ENCODE measurements at regions not wholly inside any gene's neighbourhood (a gene's known extent, or its start where the extent isn't known, plus 50 kb on each side); places are given as distances from the start of the nearest gene placed in this dataset.

DNA sequence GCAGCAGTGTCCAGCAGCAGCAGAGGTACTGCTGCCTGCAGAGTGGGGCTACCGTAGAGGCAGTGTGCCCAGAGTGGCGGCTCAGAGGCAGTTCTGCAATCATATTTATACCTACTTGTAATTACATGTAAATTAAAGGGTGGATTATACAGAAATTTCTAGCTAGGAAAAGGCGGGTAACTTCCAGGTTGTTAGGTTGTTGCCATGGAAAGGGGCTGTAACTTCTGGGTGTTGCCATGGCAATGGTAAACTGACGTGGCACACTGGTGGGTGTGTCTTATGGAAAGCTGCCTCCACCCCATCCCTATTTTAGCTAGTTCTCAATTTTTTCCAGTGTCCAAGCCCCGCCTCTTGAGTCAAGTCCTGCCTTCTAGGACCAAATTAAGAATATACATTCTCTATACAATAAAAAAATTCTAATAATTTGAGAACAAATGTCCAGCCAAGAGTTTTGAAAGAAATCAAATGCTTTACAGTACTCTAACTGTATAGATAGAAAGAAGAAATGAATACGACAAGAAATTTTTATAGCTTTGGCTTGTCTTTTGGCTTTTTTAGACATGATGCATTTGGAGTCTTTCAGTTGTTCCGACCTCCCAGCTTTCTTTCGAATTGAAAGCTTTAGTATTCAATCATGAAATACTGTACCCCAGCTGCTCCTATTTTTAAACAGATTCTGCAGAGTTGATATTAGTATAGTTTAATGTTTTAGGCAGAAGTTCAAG lies 816.6 kb downstream of the DIAPH3 start:
- no peak for DNase-seq (ENCODE audit: low spot score)

GRCh38 chr13:59348617-59349016 lies 815.1 kb downstream of the DIAPH3 start:
- DNase-seq (ENCODE audit: low spot score), result no peak

- peak; percentile 24 for DNase-seq (ENCODE audit: low spot score)
These were observed 811.1 kb downstream of the DIAPH3 start for GRCh38 chr13:59352600-59352999.

GRCh38 chr13:59354665-59355369 lies 808.9 kb downstream of the DIAPH3 start:
- DNase-seq (ENCODE audit: low spot score), result peak; percentile 60

- no peak for DNase-seq (ENCODE audit: low spot score)
These were observed 807.1 kb downstream of the DIAPH3 start for GRCh38 chr13:59356607-59357006.

DNA sequence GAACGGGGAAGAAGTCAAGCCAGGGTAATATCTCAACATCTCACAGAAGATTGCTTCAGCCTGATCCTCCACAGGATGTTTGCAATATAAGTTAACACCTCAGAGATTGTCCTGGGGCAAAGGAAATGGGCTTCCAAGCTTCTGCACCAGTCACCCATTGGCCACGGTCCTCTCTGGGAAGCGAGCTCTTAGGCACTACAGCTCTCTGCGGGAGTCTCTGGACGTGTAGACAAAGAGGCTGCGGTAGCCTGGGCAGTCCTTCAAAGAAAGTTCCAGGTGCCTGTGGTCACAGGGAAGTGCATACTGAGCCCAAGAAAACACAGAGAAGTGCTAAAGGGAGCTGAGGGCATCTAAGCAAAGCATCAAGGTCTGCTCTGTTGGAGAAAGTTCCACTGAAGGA lies 805.7 kb downstream of the DIAPH3 start:
- no peak for DNase-seq (ENCODE audit: low spot score)

DNA sequence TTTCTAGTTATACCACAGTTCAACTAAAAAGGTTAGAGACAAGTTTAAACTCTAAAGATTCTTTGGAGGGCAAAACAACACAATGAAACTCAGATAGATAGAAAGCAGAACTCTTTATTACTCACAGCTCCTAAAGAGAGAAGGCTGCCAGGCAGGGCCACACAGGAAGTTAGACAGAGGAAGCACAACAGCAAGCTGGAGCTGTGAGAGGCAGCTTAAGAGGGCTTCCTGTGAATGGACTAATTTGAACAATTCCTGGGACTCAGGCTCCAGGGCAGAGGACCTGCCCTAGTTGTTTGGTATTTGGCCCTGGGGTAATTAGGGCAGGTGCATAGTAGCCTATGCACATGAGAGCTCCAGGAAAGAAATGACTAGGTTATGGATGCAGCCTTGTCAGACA lies 803.6 kb downstream of the DIAPH3 start:
- no peak for DNase-seq (ENCODE audit: low spot score)

DNA sequence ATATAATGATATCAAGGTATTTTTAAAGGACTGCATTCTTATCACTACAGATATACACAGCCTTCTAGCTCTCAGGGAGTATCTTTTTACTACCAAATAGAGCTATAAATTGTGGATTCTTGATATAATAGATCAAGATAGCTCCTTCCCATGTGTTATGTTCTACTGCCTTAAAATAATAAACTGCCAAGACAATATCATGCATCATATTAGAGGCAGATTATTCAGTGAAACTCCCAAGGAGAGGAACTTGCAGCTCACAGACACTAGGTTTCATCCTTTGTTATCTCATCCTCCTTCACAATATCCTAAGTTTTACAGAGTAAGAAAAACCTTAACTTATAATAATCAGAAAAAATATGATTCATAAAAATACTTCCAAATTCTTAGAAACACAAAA lies 802.8 kb downstream of the DIAPH3 start:
- no peak for DNase-seq (ENCODE audit: low spot score)

GRCh38 chr13:59363313-59363712 lies 800.4 kb downstream of the DIAPH3 start:
- DNase-seq (ENCODE audit: low spot score), result no peak

DNA sequence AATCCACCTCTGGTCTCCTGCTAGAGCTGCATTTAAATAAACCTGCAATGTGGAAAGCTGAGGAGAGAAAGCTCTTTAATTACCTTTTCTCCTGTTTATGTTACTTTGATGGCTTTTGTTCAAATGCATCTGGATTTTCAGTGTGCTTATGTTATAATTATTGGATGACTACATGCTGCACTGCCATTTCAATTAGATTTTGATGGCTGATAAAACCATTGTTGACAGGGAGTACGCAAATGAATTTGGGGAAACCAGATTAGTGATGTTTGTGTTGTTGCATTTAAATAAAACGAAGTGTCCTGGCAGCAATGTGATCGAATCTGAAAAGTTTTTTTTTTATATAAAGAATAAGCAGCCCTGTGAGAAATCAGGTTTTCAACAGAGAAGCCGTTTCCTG lies 799.8 kb downstream of the DIAPH3 start:
- DNase-seq (ENCODE audit: low spot score), result no peak

GRCh38 chr13:59364641-59365085 lies 799.1 kb downstream of the DIAPH3 start:
- no peak for DNase-seq (ENCODE audit: low spot score)

DNA sequence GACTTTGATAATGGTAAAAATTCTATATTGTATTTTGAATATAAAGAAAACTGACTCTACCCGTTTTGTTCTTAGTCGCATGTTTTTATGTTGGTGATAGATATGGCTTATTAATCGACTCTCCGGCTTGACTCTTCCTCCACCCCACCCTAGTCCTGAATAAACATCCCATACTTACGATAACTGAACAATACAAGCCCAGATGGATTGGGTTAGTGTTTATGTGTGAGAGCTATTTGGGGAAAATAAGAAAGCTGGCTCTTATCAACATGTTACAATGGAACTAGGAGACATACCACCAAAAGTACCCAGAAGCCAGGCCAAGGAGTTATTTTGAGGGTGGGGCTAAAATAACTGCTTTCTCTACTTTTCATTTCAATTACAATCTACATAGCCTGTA lies 796.3 kb downstream of the DIAPH3 start:
- DNase-seq (ENCODE audit: low spot score), result no peak

GRCh38 chr13:59367904-59368303 lies 795.8 kb downstream of the DIAPH3 start:
- DNase-seq (ENCODE audit: low spot score), result no peak

- DNase-seq (ENCODE audit: low spot score), result no peak
These were observed 795.0 kb downstream of the DIAPH3 start for GRCh38 chr13:59368693-59369092.

DNA sequence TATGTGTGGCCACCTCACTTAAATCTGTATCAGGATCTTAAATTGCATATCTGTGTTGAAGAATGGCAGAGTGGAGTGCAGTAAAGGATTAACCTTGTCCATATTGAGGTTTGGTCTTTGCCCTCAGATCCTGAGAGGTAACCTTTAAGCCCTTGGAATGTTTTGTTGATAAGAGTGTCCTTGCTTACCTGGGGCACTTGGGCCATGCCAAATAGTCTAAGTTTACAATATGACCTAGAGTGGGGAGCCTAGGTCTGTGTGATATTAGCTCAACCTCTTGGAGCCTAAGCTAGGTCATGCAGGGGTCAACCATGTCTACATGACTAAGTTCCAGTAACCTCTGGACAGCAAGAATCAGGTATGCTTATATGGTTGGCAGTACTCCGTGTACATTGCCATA lies 792.5 kb downstream of the DIAPH3 start:
- DNase-seq (ENCODE audit: low spot score), result no peak

- no peak for DNase-seq (ENCODE audit: low spot score)
These were observed 790.4 kb downstream of the DIAPH3 start for GRCh38 chr13:59373341-59373740.

- DNase-seq (ENCODE audit: low spot score), result no peak
These were observed 789.0 kb downstream of the DIAPH3 start for GRCh38 chr13:59374691-59375090.

DNA sequence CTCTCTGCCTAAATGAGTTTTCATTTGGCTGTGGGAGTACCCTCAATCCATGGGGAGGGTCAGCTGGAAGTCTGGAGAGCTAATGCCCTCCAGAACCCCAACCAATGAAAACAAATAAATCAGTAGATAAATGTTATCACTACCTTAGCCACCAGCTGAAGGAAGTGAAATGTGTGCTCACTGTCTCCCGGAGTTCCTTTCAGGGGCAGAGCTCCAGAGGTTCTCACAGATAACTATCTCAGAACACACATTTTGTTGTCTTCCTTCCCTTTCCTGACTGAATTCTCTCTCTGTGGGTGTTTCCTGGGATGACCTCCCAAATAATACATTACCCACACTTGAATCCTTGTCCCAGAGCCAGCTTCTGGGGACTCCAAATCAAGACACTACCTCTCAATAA lies 779.6 kb downstream of the DIAPH3 start:
- DNase-seq (ENCODE audit: low spot score), result no peak

- peak; percentile 84 for DNase-seq (ENCODE audit: low spot score)
These were observed 772.0 kb downstream of the DIAPH3 start for GRCh38 chr13:59391696-59392095.

- no peak for DNase-seq (ENCODE audit: low spot score)
These were observed 771.4 kb downstream of the DIAPH3 start for GRCh38 chr13:59392328-59392727.

DNA sequence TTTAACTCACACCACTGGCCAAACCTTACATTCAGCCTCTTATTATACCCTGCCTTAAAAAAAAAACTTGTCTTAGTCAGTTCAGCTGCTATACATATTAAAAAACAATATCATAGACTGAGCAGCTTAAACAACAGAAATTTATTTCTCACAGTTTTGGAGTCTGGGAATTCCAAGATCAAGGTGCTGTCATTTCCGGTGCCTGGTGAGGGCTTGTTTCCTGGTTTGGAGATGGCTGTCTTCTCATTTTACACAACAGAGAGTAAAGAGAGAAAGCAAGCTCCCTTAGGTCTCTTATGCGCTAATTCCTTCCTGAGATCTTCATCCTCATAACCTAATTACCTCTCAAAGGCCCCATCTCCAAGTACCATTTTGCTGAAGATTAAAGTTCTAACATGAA lies 769.2 kb downstream of the DIAPH3 start:
- no peak for DNase-seq (ENCODE audit: low spot score)

DNA sequence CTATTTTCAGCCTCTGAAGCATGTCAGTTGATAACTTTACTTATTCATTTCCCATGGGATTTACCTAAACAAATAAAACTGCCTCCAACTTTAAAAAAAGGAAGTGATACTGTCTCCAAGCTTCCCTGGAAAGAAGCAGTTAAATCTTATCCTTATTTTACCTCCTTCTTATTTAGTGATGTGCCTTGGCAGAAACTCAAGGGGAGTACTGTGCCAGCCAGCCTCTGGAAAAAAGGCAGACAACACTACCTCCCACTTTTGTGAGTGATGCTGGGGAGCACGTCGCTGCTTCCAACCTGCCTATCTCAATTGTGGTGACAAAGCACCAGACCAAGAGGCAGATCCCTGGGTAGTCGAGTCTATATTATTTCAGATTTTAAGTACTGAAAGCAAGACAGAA lies 765.6 kb downstream of the DIAPH3 start:
- DNase-seq (ENCODE audit: low spot score), result no peak

DNA sequence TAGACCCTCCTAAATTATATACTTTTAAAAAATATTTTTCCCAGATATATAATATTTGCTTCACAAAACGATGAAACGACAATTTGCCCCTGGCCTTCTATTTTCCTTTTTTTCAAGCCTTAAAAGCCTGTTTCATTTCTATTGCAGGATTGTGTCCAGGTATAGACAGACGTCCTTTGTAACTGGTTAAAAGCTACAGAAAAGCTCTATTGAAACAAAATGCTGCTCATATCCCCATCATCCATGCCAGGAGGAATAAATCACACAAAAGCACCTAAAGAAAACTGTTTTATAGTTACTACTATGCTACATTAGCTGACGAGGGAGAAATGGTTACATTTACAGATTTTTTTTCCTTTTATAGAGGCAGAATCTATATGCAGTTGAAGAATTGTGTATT lies 765.1 kb downstream of the DIAPH3 start:
- no peak for DNase-seq (ENCODE audit: low spot score)

All from HT-29 (cell line).